Fibroblast of the aortic adventitia (primary cell): ENCODE measurements at regions not wholly inside any gene's neighbourhood (a gene's known extent, or its start where the extent isn't known, plus 50 kb on each side); places are given as distances from the start of the nearest gene placed in this dataset.

Experiments used
- DNase-seq: peaks from one replicate; pipeline ENCODE4 v3.0.0-alpha.2; 2010; ENCODE audit warnings: low read depth
- H3K4me3 ChIP-seq: 2 replicates; pipeline ENCODE4 v1.5.1; 2011; ENCODE audit warnings: low read depth, mild to moderate bottlenecking, control low read depth, low read length, moderate library complexity
- CTCF ChIP-seq: IDR thresholded peaks from 2 replicates; pipeline ENCODE4 v1.5.1; 2011; ENCODE audit warnings: mild to moderate bottlenecking, low read length, control low read depth, inconsistent platforms; ENCODE audit not compliant: insufficient read depth

GRCh38 chr7:66413379-66414114 lies 208.4 kb downstream of the TPST1 start:
- DNase-seq: peak; percentile 48
- TF ChIP-seq CTCF: peak; percentile 3
- peak overlapping the region; percentile 51 for H3K4me3 ChIP-seq

GRCh38 chr7:66415659-66416265 lies 210.6 kb downstream of the TPST1 start:
- H3K4me3 ChIP-seq: no peak overlapping the region
- TF ChIP-seq CTCF: no peak
- peak; percentile 35 for DNase-seq

GRCh38 chr7:66418537-66418936 lies 210.1 kb upstream of the KCTD7 start:
- TF ChIP-seq CTCF: no peak
- DNase-seq: no peak
- H3K4me3 ChIP-seq: no peak overlapping the region

- H3K4me3 ChIP-seq: no peak overlapping the region
- no peak for TF ChIP-seq CTCF
- DNase-seq: no peak
Observed at GRCh38 chr7:66419210-66419609, 209.5 kb upstream of the KCTD7 start.

- no peak for TF ChIP-seq CTCF
- no peak overlapping the region for H3K4me3 ChIP-seq
- DNase-seq: no peak
Observed at GRCh38 chr7:66421830-66422475, 206.7 kb upstream of the KCTD7 start.

- DNase-seq: no peak
- no peak overlapping the region for H3K4me3 ChIP-seq
- no peak for TF ChIP-seq CTCF
Observed at GRCh38 chr7:66423729-66424128, 205.0 kb upstream of the KCTD7 start.
